Brain pericyte (primary cell): ENCODE measurements at regions not wholly inside any gene's neighbourhood (a gene's known extent, or its start where the extent isn't known, plus 50 kb on each side); places are given as distances from the start of the nearest gene placed in this dataset.
A peak's percentile ranks its signal among the peaks of the same experiment; 100 is the strongest.
"Not testable (repeated sequence)": the region's sequence is repeated elsewhere in the genome, so short reads cannot be mapped to it uniquely, and the experiment has no call there.

ENCODE experiments used
- DNase-seq: peaks from one replicate; pipeline ENCODE4 v3.0.0-alpha.2; 2012; ENCODE audit warnings: low read depth, low spot score

DNA sequence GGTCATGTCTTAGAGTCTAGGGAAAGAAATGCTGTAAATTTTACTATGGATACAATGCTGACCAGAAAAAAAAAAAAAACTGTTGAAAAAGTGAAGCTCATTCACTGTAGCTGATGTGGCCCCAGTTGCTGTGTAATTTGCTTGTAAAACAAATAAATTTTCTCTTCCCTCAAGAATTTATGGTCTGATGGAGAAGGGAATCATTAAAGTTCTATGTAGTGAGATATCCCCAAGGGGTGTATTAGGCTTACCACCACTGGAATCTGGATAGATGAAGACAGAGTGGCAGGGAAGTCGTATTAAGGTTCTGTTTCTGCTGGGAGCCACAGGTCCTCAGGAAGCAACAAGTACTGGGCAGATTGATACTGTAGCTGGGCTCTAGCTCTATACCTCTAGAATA lies 860.0 kb downstream of the LTN1 start:
- DNase-seq: no peak

DNA sequence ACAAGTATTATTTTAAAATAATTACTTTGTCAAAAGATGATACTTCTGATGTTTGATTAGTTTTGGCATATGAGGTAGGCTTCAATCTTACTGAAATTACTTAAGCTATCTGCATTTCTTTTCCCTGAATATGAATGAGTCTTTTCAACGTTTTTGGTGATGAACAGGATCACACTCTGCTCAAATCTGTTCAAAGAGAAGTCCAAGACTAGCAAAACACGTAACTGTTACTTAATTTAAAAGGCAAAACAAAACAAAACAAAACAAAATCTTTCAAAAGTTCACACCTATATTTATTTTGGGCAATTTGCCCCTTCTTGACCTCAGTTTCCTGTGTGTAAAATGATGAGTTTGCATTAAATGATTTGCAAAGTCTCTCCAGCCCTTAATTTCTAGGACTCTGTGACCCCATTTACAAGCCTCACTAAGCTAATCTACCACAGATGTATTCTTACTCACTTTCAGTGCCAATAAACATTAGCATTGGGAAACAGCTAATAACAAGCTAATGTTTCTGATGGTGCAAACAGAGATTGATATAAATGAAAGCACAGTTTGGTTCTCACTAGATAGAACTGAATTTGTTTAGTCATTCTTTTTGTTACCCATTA lies 865.4 kb downstream of the LTN1 start:
- no peak for DNase-seq

DNA sequence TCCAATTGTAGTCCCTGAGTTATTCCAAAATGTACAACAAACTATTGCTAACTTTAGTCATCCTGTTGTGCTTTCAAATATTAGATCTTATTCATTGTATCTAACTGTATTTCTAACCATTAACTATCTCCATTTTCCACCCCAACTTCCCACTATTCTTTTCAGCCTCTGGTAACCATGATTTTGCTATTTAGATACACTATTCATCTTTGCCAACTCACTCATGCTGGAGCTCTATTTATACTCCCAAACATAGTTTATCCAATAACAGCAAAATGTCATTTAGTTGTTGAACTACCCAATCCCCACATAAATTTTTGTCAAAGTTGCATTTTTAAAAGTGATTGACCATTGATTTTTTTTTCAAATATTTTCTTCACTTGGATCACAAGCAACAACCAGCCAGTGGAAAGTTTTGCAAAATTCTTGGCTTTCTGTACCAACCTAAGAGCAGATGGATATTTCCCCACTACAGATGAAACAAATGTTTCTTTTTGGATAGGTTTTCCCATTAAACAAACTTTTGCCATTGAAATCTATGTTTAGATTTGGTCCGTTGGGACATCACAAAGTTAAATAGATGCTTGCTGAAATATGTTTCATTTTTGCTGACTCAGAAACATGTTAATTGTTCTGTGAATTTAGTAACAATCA lies 866.0 kb downstream of the LTN1 start:
- DNase-seq: no peak

DNA sequence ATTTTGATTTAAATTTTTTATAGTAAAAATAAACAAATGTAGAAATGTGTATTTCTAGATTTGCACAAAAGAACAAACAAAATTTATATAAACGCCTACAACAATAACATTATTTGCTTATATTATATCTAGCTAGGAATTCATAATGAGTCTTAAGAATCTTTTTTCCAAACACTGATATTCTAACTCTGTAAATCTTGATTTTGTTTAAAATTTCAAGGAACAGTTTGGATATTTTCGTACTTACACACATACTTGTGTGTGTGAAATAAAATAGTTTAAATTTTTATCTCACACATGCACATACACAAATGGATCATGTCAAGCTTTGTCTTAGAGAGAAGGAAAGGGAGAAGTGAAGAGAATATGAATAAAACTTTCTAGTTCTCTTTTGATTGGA lies 868.1 kb downstream of the LTN1 start:
- no peak for DNase-seq

DNA sequence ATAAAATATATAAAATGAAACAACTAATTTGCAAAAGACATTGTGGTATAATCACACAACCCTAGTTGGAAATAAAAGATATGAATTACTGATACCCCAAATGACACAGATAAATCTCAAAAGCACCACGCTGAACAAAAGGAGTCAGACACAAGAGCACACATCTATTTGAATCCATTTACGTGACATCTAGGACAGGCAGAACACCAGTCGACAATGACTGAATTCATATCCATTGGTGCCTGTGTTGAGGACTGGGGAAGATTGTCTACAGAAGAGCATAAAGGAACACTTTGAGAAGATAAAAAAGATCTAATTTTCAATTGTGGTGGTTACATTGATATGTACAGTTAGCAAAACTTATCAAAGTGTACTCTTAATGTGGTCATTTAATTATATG lies 874.1 kb downstream of the LTN1 start:
- no peak for DNase-seq

DNA sequence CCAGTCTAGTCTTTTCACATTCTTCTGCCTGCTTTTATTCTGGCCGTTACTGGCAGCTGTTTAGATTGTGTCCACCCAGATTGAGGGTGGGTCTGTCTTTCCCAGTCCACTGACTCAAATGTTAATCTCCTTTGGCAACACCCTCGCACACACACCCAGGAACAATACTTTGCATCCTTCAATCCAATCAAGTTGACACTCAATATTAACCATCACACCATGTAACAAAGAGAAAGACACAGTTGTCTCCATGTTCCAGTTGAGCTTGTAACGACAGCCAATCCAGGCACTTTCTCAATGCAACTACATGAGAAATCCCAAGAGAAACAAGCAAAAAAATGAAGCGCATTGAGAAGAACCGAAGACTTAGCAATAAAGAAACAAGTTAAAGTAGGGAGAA lies 877.7 kb downstream of the LTN1 start:
- not testable (repeated sequence) for DNase-seq

DNA sequence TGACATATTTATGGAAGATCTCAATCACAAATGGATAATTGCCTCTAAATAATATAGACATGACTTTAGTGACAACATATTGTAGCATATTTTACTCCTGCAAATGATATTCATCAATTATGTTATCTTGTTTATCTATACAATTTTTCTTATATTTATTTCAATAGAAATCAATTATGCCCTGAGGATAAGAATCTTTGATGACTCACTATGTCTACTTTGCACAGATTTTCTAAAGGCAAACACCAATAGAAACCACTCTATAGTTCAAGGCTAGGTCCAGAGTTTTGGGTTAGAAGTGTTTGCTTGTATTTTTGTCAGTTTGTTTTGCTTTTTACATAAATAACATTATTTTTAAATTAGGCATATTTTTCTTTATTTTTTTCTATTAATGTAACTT lies 879.0 kb downstream of the LTN1 start:
- DNase-seq: no peak

DNA sequence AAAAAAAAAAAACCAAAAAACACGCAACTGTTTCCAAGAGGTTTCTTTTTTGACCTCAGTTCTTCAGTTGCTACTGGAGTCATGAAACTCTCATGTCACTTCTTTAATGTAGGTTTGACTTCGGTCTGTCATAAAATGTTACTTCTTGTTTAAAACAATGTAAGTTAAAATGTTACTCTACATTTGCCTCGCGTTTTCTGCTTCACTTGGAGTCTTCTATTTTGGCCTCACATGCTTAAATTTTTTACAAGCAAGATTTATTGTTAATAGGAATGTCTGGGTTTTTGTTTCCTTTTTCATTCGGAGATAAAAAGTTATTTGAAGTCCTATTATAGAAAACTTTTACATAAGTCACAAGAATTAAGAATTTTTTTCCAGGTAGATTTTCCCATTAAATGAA lies 880.2 kb downstream of the LTN1 start:
- no peak for DNase-seq

DNA sequence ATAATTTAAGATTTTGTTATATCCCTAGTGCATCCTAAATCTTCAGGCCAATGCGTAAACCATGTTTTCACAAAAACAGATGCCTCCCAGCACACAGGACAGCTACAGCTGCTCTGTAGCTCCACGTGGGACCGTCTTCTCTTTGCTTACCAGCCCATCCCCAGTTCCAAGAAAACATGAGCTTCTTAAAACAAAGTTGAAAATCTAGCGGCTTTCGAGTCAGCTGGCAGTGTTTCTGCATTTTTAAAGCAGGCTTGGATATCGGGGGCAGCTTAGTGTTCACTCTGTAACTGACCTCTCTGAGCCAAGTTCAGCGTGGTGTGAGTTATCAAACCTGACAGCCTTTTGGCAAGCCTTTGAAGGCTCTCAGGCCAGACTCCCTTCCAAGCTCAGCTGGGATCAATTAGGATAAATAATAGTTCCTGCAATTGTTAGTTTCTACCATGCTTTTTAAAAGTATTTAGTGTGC lies 881.5 kb downstream of the LTN1 start:
- peak; percentile 78 for DNase-seq

DNA sequence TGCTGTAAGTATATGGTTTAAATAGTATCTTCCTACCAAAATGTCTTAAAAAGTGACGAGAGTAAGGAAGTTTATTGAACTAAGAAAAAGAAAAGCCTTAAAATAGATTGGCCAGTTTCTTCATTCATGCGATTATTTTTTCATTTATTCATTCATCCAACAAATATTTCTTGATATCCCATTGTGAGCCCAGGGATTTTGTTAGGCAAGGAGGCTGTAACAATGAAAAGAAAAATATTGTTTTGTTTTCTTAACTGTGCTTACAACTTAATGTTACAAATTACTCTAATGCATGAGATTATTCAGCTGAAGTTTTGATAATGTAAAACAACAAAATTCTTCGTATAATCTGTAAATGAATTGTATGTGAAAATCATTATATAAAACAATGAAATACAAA lies 882.0 kb downstream of the LTN1 start:
- DNase-seq: no peak

DNA sequence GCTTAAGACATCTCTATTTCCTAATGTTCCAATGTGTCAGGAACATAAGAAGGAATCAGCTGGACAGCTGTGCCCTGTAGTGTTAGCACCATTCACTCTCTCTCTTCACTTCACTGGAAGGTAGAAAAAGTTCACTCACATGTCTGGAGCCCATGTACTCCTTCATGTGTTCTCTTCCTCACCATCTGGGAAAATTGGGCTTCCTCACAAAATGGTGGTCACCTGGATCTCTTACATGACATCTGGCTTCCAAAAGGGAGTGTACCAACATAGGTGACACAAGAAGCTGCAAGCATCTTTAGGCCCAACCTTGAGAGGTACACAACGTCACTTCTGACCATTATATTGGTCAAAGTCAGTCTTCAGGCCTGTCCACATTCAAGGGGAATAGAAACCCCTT lies 882.6 kb downstream of the LTN1 start:
- no peak for DNase-seq

DNA sequence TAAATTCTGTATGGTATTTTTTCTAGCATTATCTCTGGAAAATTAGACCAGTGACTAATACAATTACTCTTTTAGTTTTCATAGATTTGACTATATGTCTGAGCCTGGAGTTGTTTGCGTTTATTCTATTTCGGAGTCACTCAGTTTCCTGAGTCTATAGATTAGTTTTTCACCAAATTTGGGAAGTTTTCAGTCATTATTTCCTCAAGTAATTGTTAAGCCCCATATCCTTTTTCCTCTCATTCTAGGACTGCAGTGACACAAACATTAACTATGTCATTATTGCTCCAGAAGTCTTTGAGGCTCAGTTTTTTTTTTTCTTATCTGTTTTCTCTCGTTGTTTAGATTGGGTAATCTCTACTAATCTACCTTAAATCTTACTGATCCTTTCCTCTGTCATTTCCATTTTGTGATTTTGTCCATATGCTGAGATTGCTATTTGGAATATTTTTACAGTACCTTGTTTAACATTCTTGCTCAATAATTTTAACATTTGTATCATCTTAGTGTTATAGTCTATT lies 886.2 kb downstream of the LTN1 start:
- DNase-seq: no peak

DNA sequence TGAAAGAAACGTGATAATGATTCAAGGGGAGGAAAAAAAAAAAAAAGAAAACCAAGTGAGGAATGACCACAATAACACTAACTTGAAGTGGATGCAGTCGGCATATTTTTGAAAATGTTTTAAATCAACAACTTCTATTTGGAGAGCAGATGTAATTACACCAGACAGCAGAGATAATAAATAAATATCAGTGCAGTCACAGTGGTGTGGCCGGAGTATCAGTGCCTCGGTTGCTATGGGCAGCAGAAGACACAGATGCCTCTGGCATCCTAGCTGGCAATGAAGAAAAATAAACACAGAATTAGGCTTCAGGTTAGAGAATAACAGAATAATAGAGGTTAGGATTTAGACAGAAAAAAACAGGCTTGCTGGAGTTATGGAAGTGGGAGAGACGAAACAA lies 888.3 kb downstream of the LTN1 start:
- DNase-seq: no peak

DNA sequence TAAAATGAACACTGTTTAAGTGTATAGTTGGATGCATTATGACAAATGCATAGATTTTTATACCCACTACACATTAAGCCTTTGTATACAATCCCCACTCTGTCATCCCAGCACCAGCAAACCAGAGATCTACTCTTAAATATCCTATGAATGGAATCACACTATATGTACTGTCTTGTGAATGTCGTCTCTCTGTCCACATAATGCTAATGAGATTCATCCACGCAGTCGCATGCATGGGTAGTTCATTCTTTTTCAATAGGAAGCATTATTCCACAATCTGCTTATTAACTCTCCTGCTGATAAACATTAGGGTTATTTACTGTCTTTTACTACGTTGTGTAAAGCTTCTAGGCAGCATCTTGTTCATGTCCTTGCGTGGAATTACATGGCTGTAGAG lies 892.3 kb downstream of the LTN1 start:
- no peak for DNase-seq

DNA sequence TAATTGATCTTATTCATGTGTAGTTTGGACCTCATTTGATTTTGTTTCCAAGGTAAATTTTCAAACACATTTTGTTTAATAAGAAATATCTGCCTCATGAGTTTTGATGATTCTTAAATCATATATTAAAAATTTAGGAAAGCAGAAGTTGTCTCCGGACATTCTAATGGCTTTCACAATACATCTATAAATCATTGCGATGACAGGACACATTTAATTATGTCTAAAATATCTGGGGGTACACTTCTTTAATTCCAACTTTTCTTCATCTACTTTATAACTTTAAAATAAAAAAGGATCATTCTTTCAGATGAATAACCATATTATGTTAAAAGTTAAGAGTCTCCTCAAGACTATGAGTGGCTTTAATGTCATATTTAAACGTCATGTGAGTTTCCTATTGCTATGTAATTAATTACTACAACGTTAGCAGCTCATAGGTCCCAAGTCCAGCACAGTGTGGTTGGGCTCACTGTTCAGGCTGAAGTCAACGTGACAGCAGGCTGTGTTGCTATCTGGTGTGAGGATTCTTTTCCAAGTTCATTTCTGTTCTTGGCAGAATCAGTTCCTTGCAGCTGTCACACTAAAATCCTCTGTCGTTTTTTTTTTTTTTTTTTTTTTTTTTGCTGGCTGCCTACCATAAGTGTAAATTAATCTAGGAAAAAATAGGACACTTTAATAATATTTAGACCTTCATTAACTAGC lies 893.5 kb downstream of the LTN1 start:
- DNase-seq: no peak

DNA sequence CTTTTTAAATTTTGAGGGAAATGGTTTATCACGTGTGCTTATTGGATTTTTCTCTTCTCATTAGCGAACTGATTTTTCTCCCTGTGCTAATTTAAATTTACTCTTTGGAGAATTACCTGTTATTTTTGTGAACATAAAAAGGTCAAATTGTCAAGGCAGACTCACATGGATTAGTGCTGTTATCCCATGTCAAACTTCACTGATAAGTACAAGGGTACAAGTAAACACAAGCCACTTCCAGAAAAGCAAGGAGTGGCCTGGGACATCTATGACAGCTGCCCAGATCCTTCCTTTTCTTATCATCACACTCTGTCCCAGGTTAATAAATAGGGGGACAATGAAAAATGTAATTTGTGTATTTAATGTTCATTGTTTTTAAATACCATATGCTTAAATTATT lies 901.2 kb downstream of the LTN1 start:
- DNase-seq: no peak

DNA sequence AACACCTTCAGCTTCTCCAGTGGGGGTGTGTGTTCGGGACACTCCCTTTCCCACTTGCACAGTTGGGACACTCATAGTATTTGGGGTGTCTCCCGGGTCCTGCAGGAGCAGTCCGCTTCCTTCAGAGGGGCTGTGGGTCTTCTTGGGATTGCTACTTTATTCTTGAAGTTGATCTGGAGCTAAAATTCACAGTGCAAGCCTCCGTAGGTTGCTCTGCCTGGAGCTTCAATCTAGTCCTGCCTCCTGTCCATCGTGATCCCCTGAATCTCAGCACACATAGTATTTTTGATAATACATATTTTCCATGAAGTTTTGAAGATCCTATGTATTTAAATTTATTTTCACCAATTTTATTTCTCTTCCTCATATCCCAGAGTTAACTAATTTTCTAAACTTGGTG lies 902.1 kb downstream of the LTN1 start:
- DNase-seq: no peak

DNA sequence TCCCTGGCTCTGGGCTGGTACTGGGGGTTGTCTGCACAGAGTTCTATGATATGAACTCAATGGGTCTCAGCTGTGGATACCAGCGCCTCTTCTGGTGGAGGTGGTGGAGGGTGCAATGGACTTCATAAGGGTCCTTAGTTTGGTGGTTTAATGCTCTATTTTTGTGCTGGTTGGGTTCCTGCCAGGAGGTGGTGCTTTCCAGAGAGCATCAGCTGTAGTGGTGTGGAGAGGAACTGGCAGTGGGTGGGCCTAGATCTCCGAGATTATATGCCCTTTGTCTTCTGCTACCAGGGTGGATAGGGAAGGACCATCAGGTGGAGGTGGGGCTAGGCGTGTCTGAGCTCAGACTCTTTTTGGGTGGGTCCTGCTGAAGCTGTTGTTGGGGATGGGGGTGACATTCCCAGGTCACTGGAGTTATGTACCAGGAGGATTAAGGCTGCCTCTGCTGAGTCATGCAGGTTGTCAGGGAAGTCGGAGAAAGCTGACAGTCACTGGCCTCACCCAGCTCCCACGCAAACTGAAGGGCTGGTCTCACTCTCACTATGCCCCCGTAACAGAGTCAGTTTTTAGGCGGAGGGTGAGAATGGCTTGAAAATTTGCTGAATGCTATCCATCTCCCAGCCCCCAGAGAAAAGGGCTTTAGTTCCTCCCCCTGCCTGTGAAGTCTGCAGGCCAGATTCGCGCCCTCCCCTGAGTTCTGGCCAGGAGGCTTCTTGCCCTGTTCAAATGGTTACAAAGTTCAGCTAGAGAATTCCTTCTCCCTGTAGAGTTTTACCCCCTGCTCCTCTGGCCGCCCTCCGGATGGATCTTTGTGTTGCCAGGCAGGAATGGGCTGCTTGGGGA lies 902.9 kb downstream of the LTN1 start:
- DNase-seq: no peak

DNA sequence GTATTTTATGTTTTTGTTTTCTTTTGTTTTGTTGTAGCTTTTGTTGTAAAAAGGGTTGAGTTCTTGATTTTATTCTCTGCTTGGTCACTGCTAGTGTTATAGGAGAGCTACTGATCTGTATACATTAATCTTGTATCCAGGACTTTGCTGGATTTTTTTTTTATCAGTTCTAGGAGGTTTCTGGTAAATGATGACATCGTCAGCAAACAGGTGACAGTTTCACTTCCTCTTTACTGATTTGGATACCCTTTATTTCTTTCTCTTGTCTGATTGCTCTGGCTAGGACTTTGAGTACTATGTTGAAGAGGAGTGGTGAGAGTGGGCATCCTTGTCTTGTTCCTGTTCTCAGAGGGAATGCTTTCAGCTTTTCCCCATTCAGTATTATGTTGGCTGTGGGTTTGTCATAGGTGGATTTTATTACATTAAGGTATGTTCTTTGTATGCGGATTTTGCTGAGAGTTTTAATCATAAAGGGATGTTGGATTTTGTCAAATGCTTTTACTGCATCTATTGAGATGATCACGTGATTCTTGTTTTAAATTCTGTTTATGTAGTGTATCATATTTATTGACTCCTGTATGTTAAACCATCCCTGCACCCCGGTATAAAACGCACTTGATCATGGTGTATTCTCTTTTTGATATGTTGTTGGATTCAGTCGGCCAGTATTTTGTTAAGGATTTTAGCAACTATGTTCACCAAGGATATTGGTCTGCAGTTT lies 905.7 kb downstream of the LTN1 start:
- DNase-seq: no peak

DNA sequence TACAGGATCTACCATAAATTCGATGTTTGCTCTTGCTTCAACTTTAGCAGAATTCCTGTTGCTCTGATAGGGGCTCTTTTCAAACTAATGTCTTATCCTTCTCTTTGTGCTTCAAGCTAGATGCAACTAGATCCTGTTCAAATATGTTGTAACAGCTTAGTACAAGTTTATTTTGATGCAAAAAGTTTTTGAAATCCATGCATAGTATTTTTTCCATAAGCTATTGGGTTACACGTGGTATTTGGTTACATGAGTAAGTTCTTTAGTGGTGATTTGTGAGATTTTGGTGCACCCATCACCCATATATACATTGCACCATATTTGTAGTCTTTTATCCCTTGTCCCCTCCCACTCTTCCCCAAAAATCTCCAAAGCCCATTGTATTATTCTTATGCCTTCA lies 907.7 kb downstream of the LTN1 start:
- no peak for DNase-seq

DNA sequence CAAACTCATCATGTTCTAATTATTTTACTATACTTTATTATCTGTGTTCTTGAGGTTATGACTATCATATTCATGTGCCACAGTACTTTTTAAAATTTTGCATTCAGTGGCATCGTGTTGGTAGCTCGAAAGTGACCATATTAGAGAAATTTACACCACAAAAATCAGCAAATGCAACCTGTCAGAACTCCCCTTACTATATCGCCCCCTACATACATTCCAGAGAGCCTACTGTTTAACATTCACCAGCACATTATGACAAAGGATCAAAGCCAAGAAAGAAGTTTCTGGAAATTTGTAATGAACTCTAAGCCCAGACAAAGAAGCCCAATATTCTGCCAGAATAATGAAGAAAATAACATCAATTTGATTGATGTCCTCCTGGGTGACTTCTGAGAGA lies 909.3 kb downstream of the LTN1 start:
- DNase-seq: no peak
